ENCODE measurements at regions not wholly inside any gene's neighbourhood (a gene's known extent, or its start where the extent isn't known, plus 50 kb on each side); places are given as distances from the start of the nearest gene placed in this dataset.

- TF ChIP-seq CTCF (conservative IDR thresholded peaks at IDR 0.05; ENCODE audit: low read depth) = no peak
- H3K27ac ChIP-seq = no peak overlapping the region
- POLR2A ChIA-PET (ENCODE audit: low non-redundant PET) = no interaction called here
- no peak for DNase-seq (ENCODE audit: low spot score)
- CTCF ChIA-PET = no interaction called here
These were observed 210.7 kb upstream of the ATP2B1 start for GRCh38 chr12:89919241-89919906.

- no peak overlapping the region for H3K27ac ChIP-seq
- no peak for DNase-seq (ENCODE audit: low spot score)
- ChIA-PET CTCF (no interaction called here), POLR2A (ENCODE audit: low non-redundant PET) (no interaction called here)
- TF ChIP-seq CTCF (conservative IDR thresholded peaks at IDR 0.05; ENCODE audit: low read depth) = no peak
These were observed 209.7 kb upstream of the ATP2B1 start for GRCh38 chr12:89918172-89918846.

- no peak overlapping the region for H3K27ac ChIP-seq
- ChIA-PET CTCF (interaction anchor here (0.7 kb wide), 1 partner anchor 1084 kb away, joined by 3 read pairs; no protein-coding TSS in a partner anchor), POLR2A (ENCODE audit: low non-redundant PET) (no interaction called here)
- no peak for DNase-seq (ENCODE audit: low spot score)
- TF ChIP-seq CTCF (conservative IDR thresholded peaks at IDR 0.05; ENCODE audit: low read depth) = no peak
These were observed 201.1 kb upstream of the ATP2B1 start for GRCh38 chr12:89909753-89910152.

- POLR2A ChIA-PET (ENCODE audit: low non-redundant PET) = no interaction called here
- no peak for DNase-seq (ENCODE audit: low spot score)
- H3K27ac ChIP-seq = no peak overlapping the region
- no peak for TF ChIP-seq CTCF (conservative IDR thresholded peaks at IDR 0.05; ENCODE audit: low read depth)
- CTCF ChIA-PET = no interaction called here
These were observed 199.0 kb upstream of the ATP2B1 start for GRCh38 chr12:89907659-89908058.

- TF ChIP-seq CTCF (conservative IDR thresholded peaks at IDR 0.05; ENCODE audit: low read depth) = no peak
- no peak overlapping the region for H3K27ac ChIP-seq
- CTCF ChIA-PET = no interaction called here
- DNase-seq (ENCODE audit: low spot score) = no peak
- POLR2A ChIA-PET (ENCODE audit: low non-redundant PET) = no interaction called here
These were observed 198.2 kb upstream of the ATP2B1 start for GRCh38 chr12:89906824-89907223.

- TF ChIP-seq CTCF (conservative IDR thresholded peaks at IDR 0.05; ENCODE audit: low read depth) = no peak
These were observed 197.5 kb upstream of the ATP2B1 start for GRCh38 chr12:89906178-89906577.

More at GRCh38 chr12:89906178-89906577, 197.5 kb upstream of the ATP2B1 start:
- POLR2A ChIA-PET (ENCODE audit: low non-redundant PET) = no interaction called here
- DNase-seq (ENCODE audit: low spot score) = no peak
- no peak overlapping the region for H3K27ac ChIP-seq
- CTCF ChIA-PET = no interaction called here
